SK-N-SH (cell line): ENCODE measurements at regions not wholly inside any gene's neighbourhood (a gene's known extent, or its start where the extent isn't known, plus 50 kb on each side); places are given as distances from the start of the nearest gene placed in this dataset.

Source experiments
- CHD2 ChIP-seq: fragments of 150-350 bp; IDR thresholded peaks from 2 replicates; pipeline ENCODE4 v1.6.1; 2018; ENCODE audit warnings: low read length; ENCODE audit not compliant: partially characterized antibody
- CTCF ChIP-seq: fragments of 200-600 bp; sonication (generic); IDR thresholded peaks from 2 replicates; pipeline ENCODE4 v1.6.1; 2017; ENCODE audit warnings: antibody characterized with exemption, mild to moderate bottlenecking, moderate library complexity
- EP300 ChIP-seq, 2 experiments: IDR thresholded peaks; 2 replicates each; pipeline versions ENCODE4 v1.4.0 to v1.6.1; 2012; ENCODE audit warnings: borderline replicate concordance in 1 of 2, low read depth in 1 of 2, low read length in 1 of 2
- EZH2phosphoT487 ChIP-seq: fragments of 200-600 bp; sonication (generic); IDR thresholded peaks from 2 replicates; pipeline ENCODE4 v1.6.1; 2017; ENCODE audit warnings: low read depth, mixed run types, mild to moderate bottlenecking, antibody characterized with exemption, moderate library complexity, borderline replicate concordance
- FOXJ3 ChIP-seq: sonication (generic); formaldehyde crosslinking; IDR thresholded peaks from 2 replicates; pipeline ENCODE4 v1.5.1; 2020; ENCODE audit warnings: mild to moderate bottlenecking, missing genetic modification reagents
- GATA2 ChIP-seq: sonication (generic); formaldehyde crosslinking; IDR thresholded peaks from 2 replicates; pipeline ENCODE4 v1.5.0; 2020; ENCODE audit warnings: mild to moderate bottlenecking, missing genetic modification reagents
- MXI1 ChIP-seq: IDR thresholded peaks from 2 replicates; pipeline ENCODE4 v1.6.1; 2012; ENCODE audit warnings: mild to moderate bottlenecking, low read depth, low read length, improper control_type of control experiment
- NFIC ChIP-seq: IDR thresholded peaks from 2 replicates; pipeline ENCODE4 v1.4.0; 2012; ENCODE audit warnings: borderline replicate concordance
- SMC3 ChIP-seq: IDR thresholded peaks from 2 replicates; pipeline ENCODE4 v1.6.1; 2012; ENCODE audit warnings: low read depth, low read length, improper control_type of control experiment
- TCF12 ChIP-seq: IDR thresholded peaks from 2 replicates; pipeline ENCODE4 v1.4.0; 2012
- TEAD4 ChIP-seq: IDR thresholded peaks from 2 replicates; pipeline ENCODE4 v1.4.0; 2012; ENCODE audit warnings: mild to moderate bottlenecking, borderline replicate concordance; ENCODE audit not compliant: insufficient read depth
- YY1 ChIP-seq: IDR thresholded peaks from 2 replicates; pipeline ENCODE4 v1.4.0; 2012; ENCODE audit warnings: low read depth, mild to moderate bottlenecking
- TF ChIP-seq, protein P1 (sequence below): fragments of 150-350 bp; IDR thresholded peaks from 2 replicates; pipeline ENCODE4 v1.6.1; 2017; ENCODE audit warnings: antibody characterized with exemption, low read length, low read depth, borderline replicate concordance
- TF ChIP-seq, protein P2 (sequence below): IDR thresholded peaks from 2 replicates; pipeline ENCODE4 v1.6.1; 2012; ENCODE audit warnings: mild to moderate bottlenecking, low read depth, low read length, moderate library complexity

DNA sequence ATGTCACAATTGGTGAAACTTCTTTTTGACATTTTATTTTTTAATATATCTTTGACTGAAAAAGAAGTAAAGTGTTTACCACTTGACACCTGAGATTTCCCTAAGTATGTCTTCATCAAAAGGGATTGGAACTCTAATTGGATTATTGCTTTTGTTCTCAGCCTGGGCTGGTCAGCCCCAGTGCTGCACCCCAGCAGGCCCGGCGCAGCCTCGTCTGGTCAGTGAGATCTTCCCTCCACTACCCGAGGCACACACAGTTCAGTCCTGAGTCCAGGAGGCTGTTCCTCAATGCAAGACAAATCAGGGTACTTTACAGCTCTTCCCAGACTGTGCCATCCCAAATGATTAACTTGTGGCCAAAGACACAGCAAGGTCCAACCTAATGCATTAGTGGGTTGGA lies 146.9 kb upstream of the SEMA6D start:
- TF ChIP-seq EZH2phosphoT487 (no peak), CTCF (no peak), FOXJ3 (no peak), CHD2 (no peak), GATA2 (CRISPR knock-in tag) (no peak), EP300 (IDR thresholded peaks at IDR 0.05; ENCODE audit: borderline replicate concordance in 1 of 2, low read depth in 1 of 2, low read length in 1 of 2) (no peak), TCF12 (no peak), TEAD4 (no peak), YY1 (no peak), SMC3 (no peak), NFIC (no peak), MXI1 (no peak)
- TF ChIP-seq, protein P1, sequence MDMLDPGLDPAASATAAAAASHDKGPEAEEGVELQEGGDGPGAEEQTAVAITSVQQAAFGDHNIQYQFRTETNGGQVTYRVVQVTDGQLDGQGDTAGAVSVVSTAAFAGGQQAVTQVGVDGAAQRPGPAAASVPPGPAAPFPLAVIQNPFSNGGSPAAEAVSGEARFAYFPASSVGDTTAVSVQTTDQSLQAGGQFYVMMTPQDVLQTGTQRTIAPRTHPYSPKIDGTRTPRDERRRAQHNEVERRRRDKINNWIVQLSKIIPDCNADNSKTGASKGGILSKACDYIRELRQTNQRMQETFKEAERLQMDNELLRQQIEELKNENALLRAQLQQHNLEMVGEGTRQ = no peak
- TF ChIP-seq, protein P2, sequence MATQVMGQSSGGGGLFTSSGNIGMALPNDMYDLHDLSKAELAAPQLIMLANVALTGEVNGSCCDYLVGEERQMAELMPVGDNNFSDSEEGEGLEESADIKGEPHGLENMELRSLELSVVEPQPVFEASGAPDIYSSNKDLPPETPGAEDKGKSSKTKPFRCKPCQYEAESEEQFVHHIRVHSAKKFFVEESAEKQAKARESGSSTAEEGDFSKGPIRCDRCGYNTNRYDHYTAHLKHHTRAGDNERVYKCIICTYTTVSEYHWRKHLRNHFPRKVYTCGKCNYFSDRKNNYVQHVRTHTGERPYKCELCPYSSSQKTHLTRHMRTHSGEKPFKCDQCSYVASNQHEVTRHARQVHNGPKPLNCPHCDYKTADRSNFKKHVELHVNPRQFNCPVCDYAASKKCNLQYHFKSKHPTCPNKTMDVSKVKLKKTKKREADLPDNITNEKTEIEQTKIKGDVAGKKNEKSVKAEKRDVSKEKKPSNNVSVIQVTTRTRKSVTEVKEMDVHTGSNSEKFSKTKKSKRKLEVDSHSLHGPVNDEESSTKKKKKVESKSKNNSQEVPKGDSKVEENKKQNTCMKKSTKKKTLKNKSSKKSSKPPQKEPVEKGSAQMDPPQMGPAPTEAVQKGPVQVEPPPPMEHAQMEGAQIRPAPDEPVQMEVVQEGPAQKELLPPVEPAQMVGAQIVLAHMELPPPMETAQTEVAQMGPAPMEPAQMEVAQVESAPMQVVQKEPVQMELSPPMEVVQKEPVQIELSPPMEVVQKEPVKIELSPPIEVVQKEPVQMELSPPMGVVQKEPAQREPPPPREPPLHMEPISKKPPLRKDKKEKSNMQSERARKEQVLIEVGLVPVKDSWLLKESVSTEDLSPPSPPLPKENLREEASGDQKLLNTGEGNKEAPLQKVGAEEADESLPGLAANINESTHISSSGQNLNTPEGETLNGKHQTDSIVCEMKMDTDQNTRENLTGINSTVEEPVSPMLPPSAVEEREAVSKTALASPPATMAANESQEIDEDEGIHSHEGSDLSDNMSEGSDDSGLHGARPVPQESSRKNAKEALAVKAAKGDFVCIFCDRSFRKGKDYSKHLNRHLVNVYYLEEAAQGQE = no peak
